ENCODE measurements at regions not wholly inside any gene's neighbourhood (a gene's known extent, or its start where the extent isn't known, plus 50 kb on each side); places are given as distances from the start of the nearest gene placed in this dataset.

DNA sequence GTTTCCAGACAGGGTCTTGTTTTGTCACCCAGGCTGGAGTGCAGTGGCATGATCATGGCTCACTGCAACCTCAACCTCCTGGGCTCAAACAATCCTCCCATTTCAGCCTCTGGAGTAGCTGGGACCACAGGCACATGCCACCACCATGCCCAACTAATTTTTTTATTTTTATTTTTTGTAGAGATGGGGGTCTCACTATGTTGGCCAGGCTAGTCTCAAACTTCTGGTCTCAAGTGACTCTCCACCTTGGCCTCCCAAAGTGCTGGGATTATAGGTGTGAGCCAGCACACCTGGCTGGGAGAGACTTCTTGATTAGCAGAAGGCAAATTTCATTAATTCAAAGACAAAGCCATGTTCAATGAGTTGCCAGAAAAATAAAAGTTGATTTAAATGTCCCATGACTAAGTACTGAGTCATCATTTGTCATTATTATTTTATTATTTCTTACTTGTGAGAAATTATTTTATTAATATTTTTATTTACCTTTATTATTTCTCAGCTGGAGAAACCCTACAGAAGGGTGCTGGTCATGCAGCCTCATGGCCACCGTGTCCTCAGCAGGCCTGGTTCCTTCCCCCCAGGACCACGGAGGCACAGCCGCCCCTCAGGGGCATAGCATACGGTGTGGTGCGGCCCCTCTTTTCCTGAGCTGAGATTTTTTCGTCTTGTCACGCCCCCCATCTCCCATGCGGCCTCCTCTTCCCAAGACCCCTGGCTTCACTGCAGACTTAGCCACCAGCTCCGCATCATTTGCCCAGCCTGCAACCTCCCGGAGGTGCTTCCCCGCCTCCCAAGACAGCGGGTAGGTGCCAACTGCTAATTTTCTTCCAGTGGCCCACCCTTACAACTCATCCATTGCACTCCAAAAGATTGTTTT lies 55.3 kb upstream of the SIM2 start:
- DNase-seq (no peak), ATAC-seq (no peak), FAIRE-seq (no peak)
- Histone ChIP-seq H3K4me3 (no peak overlapping the region), H3K9me3 (no peaks in the 10 kb centered on the region), H3K36me3 (no peaks in the 10 kb centered on the region), H3K4me1 (peaks cover 0 to 5% (median 0%) of the 10 kb centered on the region in 3 donors), H3K27me3 (peaks cover 0 to 5% (median 2%) of the 10 kb centered on the region in 4 donors), H3K27ac (no peak overlapping the region)
- intact Hi-C loops (cut with DNase I) = no loop called here
- WGBS, 2 donors = 85 to 90% methylated on average over 12 of the region's 12 CpGs
- TF ChIP-seq, protein P1, sequence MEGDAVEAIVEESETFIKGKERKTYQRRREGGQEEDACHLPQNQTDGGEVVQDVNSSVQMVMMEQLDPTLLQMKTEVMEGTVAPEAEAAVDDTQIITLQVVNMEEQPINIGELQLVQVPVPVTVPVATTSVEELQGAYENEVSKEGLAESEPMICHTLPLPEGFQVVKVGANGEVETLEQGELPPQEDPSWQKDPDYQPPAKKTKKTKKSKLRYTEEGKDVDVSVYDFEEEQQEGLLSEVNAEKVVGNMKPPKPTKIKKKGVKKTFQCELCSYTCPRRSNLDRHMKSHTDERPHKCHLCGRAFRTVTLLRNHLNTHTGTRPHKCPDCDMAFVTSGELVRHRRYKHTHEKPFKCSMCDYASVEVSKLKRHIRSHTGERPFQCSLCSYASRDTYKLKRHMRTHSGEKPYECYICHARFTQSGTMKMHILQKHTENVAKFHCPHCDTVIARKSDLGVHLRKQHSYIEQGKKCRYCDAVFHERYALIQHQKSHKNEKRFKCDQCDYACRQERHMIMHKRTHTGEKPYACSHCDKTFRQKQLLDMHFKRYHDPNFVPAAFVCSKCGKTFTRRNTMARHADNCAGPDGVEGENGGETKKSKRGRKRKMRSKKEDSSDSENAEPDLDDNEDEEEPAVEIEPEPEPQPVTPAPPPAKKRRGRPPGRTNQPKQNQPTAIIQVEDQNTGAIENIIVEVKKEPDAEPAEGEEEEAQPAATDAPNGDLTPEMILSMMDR (IDR thresholded peaks at IDR 0.05) = no peak

DNA sequence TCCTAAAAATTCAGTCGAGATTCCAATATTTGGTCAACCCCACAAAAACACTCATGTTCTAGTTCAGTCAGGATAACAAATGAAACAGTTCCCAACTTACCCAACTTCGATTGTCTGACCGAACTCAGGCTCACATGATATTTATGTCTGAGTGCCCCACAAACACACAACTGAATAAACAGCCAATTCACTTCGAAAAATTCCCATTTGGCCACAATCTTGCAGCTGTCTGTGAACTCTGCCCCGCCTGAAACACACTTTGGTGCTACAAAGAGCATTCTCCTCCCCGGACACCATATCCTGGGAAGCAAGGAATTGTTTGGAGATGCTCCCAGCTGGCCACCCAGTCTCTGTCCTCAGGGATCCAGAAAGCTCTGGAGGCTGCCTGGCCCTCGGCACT lies 52.9 kb upstream of the SIM2 start:
- Histone ChIP-seq H3K36me3 (no peaks in the 10 kb centered on the region), H3K4me3 (no peak overlapping the region), H3K27ac (no peak overlapping the region), H3K27me3 (peaks cover 0 to 4% (median 0%) of the 10 kb centered on the region in 4 donors), H3K4me1 (no peaks in the 10 kb centered on the region), H3K9me3 (no peaks in the 10 kb centered on the region)
- intact Hi-C loops (cut with DNase I) = no loop called here
- TF ChIP-seq, protein P1 (IDR thresholded peaks at IDR 0.05) = no peak
- WGBS, 2 donors = 72 to 78% methylated on average over 7 of the region's 7 CpGs
- DNase-seq (no peak), FAIRE-seq (no peak), ATAC-seq (no peak)

DNA sequence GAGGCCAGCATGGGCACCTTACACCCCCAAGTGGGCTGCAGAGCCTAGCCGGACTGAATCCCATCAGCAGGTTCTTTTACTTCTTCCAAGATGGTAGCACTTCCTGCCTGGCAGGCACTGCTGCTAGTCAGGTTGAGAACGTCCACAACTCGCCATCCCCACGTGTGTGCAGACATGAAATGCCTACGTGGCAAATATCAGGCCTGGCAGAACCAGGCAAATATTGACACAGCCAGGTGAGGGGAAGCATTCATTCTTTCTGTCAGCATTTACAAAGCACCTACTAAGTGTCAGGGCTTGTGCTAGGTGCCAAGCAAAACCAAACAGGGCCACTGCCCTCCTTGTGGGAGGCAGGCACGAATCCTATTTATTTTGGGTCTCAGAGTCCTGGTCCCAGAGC lies 52.3 kb upstream of the SIM2 start:
- H3K9me3 ChIP-seq = no peaks in the 10 kb centered on the region
- H3K27ac ChIP-seq = no peak overlapping the region
- TF ChIP-seq, protein P1 (IDR thresholded peaks at IDR 0.05) = no peak
- FAIRE-seq = no peak
- intact Hi-C loops (cut with DNase I) = no loop called here
- DNase-seq = no peak
- H3K27me3 ChIP-seq = peaks cover 0 to 4% (median 0%) of the 10 kb centered on the region in 4 donors
- ATAC-seq = no peak
- H3K36me3 ChIP-seq = no peaks in the 10 kb centered on the region
- H3K4me3 ChIP-seq = no peak overlapping the region
- 72 to 75% methylated on average over 6 of the region's 6 CpGs for WGBS, 2 donors
- no peaks in the 10 kb centered on the region for H3K4me1 ChIP-seq

DNA sequence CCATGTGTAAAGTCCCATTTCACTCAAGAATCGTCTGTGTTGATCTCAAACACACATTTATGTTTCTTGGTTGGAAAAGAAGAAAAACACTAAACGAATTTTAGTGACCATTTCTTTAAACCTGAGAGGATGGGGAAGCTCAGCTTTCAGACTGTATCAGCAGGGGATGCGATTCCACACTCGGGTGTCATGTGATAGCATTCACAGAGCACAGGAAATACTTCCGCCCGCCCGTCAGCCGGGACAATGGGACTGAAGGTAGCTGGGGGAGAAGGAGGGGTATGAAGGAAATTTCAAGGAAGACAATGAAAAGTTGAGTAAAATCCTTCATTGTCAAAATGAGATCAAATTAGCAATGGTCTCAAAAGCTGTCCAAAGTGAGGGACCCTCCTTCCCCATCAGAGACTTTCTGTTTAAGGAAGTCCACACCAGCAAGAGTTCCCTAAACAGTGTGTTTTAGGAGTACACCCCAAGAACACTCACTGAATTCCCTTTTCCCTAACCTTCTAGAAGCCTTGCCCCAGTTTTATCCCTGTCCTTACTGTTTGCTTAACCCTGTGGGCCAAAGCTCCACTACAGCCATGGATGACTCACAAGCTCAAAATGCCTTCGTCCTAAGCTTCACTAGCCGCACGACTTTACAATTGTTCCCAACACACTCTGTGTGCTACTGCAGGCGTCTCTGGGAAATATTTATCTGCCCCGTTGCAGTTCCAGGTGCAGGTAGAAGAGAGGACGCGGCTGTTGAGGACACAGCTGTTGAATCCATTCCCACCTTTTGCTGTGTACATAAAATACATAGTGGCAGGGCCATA lies 51.4 kb upstream of the SIM2 start:
- FAIRE-seq = no peak
- peaks cover 0 to 4% (median 0%) of the 10 kb centered on the region in 4 donors for H3K27me3 ChIP-seq
- TF ChIP-seq, protein P1 (IDR thresholded peaks at IDR 0.05) = no peak
- 53 to 54% methylated on average over 15 of the region's 15 CpGs for WGBS, 2 donors
- no peaks in the 10 kb centered on the region for H3K4me1 ChIP-seq
- no peak overlapping the region for H3K4me3 ChIP-seq
- intact Hi-C loops (cut with DNase I) = no loop called here
- DNase-seq = no peak
- H3K9me3 ChIP-seq = no peaks in the 10 kb centered on the region
- H3K36me3 ChIP-seq = no peaks in the 10 kb centered on the region
- ATAC-seq = peak in 1 of 4 donors; percentile 45
- H3K27ac ChIP-seq = no peak overlapping the region
